Type B pancreatic cell (in vitro differentiated cells): ENCODE measurements at regions not wholly inside any gene's neighbourhood (a gene's known extent, or its start where the extent isn't known, plus 50 kb on each side); places are given as distances from the start of the nearest gene placed in this dataset.

Experiments used
- DNase-seq: peaks from one replicate; pipeline ENCODE4 v3.0.0; 2021; ENCODE audit warnings: mixed read lengths; ENCODE audit not compliant: unreplicated experiment; ENCODE audit errors: extremely low spot score
- H3K27ac Mint-ChIP-seq: 2 replicates; pipeline ENCODE4 v1.8.0; 2021; ENCODE audit warnings: mild to moderate bottlenecking, mixed read lengths
- H3K27me3 Mint-ChIP-seq: 2 replicates; pipeline ENCODE4 v1.8.0; 2021; ENCODE audit warnings: mixed read lengths
- H3K36me3 Mint-ChIP-seq: 2 replicates; pipeline ENCODE4 v1.8.0; 2021; ENCODE audit warnings: mixed read lengths
- H3K4me1 Mint-ChIP-seq: one replicate; pipeline ENCODE4 v1.8.0; 2021; ENCODE audit warnings: mixed read lengths; ENCODE audit not compliant: unreplicated experiment
- H3K4me3 Mint-ChIP-seq: 2 replicates; pipeline ENCODE4 v1.8.0; 2021; ENCODE audit warnings: mild to moderate bottlenecking, mixed read lengths
- H3K9me3 Mint-ChIP-seq: 2 replicates; pipeline ENCODE4 v1.8.0; 2021; ENCODE audit warnings: mixed read lengths
- TF ChIP-seq, protein P1 (sequence below): fragments of 200-600 bp; sonication (generic); conservative IDR thresholded peaks from 2 replicates; pipeline ENCODE4 v1.5.0; 2021; ENCODE audit warnings: antibody characterized with exemption, mild to moderate bottlenecking

DNA sequence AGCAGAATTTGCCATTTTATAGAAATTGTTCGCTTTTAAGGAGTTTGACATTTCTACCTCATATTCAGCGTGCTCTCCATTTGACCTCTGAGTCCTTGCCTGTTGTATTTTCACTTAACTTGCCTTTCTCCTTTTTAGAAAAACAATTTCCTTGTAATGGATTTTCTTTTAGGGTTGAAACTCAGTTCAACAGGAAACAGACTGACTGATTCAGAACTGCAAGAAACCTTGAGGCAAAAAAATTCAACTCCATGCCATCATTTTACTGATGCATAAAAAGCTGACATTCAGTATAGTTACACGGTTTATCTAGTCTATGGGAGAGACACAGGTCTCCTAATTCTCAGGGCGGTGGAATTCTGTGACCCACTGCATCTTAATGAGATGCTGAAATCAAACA is 59.8 kb downstream of the MRPS30 start:
- H3K36me3 Mint-ChIP-seq = no peaks in the 10 kb centered on the region
- H3K27ac Mint-ChIP-seq = peak overlapping the region; percentile 80
- no peak for DNase-seq
- TF ChIP-seq, protein P1, sequence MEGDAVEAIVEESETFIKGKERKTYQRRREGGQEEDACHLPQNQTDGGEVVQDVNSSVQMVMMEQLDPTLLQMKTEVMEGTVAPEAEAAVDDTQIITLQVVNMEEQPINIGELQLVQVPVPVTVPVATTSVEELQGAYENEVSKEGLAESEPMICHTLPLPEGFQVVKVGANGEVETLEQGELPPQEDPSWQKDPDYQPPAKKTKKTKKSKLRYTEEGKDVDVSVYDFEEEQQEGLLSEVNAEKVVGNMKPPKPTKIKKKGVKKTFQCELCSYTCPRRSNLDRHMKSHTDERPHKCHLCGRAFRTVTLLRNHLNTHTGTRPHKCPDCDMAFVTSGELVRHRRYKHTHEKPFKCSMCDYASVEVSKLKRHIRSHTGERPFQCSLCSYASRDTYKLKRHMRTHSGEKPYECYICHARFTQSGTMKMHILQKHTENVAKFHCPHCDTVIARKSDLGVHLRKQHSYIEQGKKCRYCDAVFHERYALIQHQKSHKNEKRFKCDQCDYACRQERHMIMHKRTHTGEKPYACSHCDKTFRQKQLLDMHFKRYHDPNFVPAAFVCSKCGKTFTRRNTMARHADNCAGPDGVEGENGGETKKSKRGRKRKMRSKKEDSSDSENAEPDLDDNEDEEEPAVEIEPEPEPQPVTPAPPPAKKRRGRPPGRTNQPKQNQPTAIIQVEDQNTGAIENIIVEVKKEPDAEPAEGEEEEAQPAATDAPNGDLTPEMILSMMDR = no peak
- H3K4me3 Mint-ChIP-seq = no peak overlapping the region
- H3K27me3 Mint-ChIP-seq = no peaks in the 10 kb centered on the region
- H3K9me3 Mint-ChIP-seq = no peaks in the 10 kb centered on the region
- H3K4me1 Mint-ChIP-seq = peaks cover 6% of the 10 kb centered on the region

DNA sequence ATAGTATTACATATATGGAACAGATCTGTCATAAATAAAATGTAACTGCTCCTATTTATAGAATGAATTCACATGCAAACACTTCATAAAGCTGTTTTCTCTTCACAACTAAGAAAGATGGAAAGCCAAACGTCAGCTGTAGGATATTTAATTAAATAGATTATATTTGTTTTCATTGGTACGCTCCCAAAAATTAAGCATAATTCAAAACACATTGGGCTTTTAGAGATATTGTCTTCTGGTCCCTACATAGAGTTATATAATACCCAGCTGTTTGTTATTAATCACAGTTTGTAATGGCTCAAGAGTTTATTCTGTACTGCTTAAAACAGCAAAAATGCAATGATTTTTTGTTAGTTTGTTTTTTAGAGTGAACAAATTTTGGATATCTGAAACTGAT is 61.2 kb downstream of the MRPS30 start:
- H3K4me3 Mint-ChIP-seq = no peak overlapping the region
- no peak for DNase-seq
- no peaks in the 10 kb centered on the region for H3K27me3 Mint-ChIP-seq
- TF ChIP-seq, protein P1 = no peak
- H3K9me3 Mint-ChIP-seq = no peaks in the 10 kb centered on the region
- peaks cover 6% of the 10 kb centered on the region for H3K4me1 Mint-ChIP-seq
- no peak overlapping the region for H3K27ac Mint-ChIP-seq
- no peaks in the 10 kb centered on the region for H3K36me3 Mint-ChIP-seq

DNA sequence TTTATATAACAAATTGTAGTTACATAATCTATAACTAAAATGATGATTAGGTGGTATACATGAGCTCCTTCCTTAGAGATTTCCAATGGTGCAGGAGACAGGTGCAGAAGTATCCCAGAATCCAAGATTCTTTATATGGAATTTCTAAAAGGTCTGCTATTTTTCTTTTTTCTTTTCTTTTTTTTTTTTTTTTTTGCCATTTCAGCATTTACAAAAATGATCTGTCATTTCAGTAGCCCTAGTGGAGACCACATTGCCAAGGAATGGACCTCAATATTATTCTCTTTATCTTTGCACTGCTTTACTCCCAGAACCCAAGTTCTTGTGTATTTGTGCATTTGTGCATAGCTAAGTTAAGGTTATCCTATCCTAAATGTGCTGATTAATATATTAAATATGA is 61.7 kb downstream of the MRPS30 start:
- DNase-seq = no peak
- Mint-ChIP-seq H3K4me3 (no peak overlapping the region), H3K27ac (no peak overlapping the region), H3K4me1 (peaks cover 6% of the 10 kb centered on the region), H3K27me3 (no peaks in the 10 kb centered on the region), H3K9me3 (no peaks in the 10 kb centered on the region), H3K36me3 (no peaks in the 10 kb centered on the region)
- TF ChIP-seq, protein P1 = no peak

DNA sequence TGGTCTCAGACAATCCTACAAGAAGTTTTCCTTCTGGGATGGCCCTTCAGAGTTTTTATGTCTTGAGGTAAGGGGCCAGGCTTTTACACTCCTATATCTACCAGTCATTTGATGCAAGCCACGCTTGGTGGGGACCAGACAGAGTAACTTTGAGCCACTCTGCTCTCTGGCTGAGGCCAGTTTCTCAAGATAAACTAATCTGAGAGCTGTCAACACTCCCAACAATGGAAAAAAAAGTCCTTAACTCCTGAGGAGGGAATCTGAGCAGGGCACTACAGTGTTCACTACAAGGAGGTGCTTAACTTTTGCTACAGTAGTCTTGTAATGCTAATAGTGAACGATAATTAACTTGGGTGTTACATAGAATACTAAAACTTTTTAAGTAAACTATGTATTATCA is 62.7 kb downstream of the MRPS30 start:
- TF ChIP-seq, protein P1 = no peak
- Mint-ChIP-seq H3K27ac (no peak overlapping the region), H3K27me3 (no peaks in the 10 kb centered on the region), H3K9me3 (no peaks in the 10 kb centered on the region), H3K4me1 (peaks cover 13% of the 10 kb centered on the region), H3K4me3 (no peak overlapping the region), H3K36me3 (no peaks in the 10 kb centered on the region)
- no peak for DNase-seq

DNA sequence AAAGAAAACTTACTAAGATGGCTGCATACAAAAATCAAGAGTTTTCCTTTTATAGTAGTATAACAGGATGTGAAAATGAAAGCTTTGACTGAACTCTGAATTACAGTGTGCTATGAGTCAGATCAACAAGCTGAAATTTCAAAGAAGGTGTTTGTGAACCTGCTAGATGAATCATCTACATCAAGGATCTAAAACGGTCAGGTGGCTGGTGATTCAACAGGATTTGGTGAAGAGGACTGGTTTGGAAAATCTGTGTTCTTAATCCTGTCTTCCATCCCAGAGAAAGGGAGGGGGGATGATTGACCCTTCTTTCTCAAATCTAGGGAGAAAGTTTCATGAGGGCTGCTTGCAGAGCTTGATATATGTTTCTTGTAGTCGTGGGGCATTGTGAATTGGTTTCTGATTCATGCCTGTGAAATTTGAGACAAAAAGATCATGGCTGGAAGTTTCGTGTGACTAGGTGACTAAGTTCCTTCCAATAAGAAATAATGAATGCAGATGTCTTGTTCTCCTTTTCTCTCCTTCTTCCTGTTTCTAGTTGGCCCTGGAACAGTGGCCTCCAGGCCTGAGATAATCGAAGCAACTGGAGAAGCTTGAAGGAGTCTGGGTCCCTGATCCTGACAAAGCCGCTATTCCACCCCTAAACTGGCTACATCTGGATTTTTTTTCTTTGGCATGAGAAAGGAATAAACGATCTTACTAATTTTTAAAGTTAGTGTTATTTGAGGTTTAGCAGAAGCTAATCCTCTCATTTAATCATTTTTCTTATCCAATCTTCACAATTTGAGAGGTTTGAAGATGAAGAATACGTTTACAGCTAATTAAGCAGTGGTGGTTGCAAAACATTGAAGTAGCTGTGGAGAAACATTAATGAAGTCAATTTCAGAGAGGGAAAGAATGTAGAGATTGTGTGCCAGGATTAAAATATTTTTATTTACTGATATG is 67.2 kb downstream of the MRPS30 start:
- Mint-ChIP-seq H3K4me1 (peaks cover 11% of the 10 kb centered on the region), H3K27me3 (no peaks in the 10 kb centered on the region), H3K9me3 (no peaks in the 10 kb centered on the region), H3K36me3 (no peaks in the 10 kb centered on the region), H3K27ac (peak overlapping the region; percentile 96), H3K4me3 (peak overlapping the region; percentile 49)
- no peak for DNase-seq
- TF ChIP-seq, protein P1 = no peak
